Upper lobe of right lung (tissue), 1 donor: ENCODE measurements at regions not wholly inside any gene's neighbourhood (a gene's known extent, or its start where the extent isn't known, plus 50 kb on each side); places are given as distances from the start of the nearest gene placed in this dataset.
A peak's percentile ranks its signal among the peaks of the same experiment; 100 is the strongest.

Experiments used
- ATAC-seq: fragments of 200-7000 bp; cut with Tn5 transposase; one replicate; pipeline ENCODE4 v1.9.1; 2020; ENCODE audit warnings: mild to moderate bottlenecking, moderate library complexity
- DNase-seq: peaks from one replicate; pipeline ENCODE4 v3.0.0-alpha.2; 2020
- H3K27ac ChIP-seq: fragments of 200-600 bp; one replicate; pipeline ENCODE4 v1.8.0; 2022
- H3K27me3 ChIP-seq: fragments of 200-600 bp; one replicate; pipeline ENCODE4 v1.8.0; 2022; ENCODE audit warnings: mild to moderate bottlenecking
- H3K36me3 ChIP-seq: fragments of 200-600 bp; one replicate; pipeline ENCODE4 v1.8.0; 2022
- H3K4me1 ChIP-seq: fragments of 200-600 bp; one replicate; pipeline ENCODE4 v1.8.0; 2022
- H3K4me3 ChIP-seq: fragments of 200-600 bp; one replicate; pipeline ENCODE4 v1.8.0; 2022; ENCODE audit warnings: mild to moderate bottlenecking
- H3K9me3 ChIP-seq: fragments of 200-600 bp; one replicate; pipeline ENCODE4 v1.8.0; 2022
- CTCF ChIP-seq: fragments of 200-600 bp; IDR thresholded peaks from one replicate; pipeline ENCODE4 v1.8.0; 2022; ENCODE audit warnings: antibody characterized with exemption
- intact Hi-C: fragments of 100-400 bp; cut with DNase I; formaldehyde crosslinking; loops from one replicate; pipeline ENCODE4 v1.11.0; 2022
- donor health status: DM: no; HTN: yes; CAD: no; lungs with severe emphysema.

- Histone ChIP-seq H3K36me3 (no peaks in the 10 kb centered on the region), H3K9me3 (no peaks in the 10 kb centered on the region), H3K4me3 (no peak overlapping the region), H3K4me1 (peaks cover 25% of the 10 kb centered on the region), H3K27ac (no peak overlapping the region), H3K27me3 (no peaks in the 10 kb centered on the region)
- TF ChIP-seq CTCF = no peak
- intact Hi-C loops = no loop called here
- no peak for DNase-seq
- ATAC-seq = no peak
These were observed 122.7 kb downstream of the LY86 start for GRCh38 chr6:6711031-6711785.

GRCh38 chr6:6711832-6712448 lies 123.4 kb downstream of the LY86 start:
- peaks cover 25% of the 10 kb centered on the region for H3K4me1 ChIP-seq
- DNase-seq = no peak
- ATAC-seq = peak; percentile 58
- H3K4me3 ChIP-seq = no peak overlapping the region
- no peaks in the 10 kb centered on the region for H3K9me3 ChIP-seq
- H3K36me3 ChIP-seq = no peaks in the 10 kb centered on the region
- no peak for TF ChIP-seq CTCF
- intact Hi-C loops = no loop called here
- no peaks in the 10 kb centered on the region for H3K27me3 ChIP-seq
- H3K27ac ChIP-seq = peak overlapping the region; percentile 65

- DNase-seq = peak; percentile 72
- peak; percentile 82 for ATAC-seq
- no peak overlapping the region for H3K4me3 ChIP-seq
- no peak for TF ChIP-seq CTCF
- peak overlapping the region; percentile 65 for H3K27ac ChIP-seq
- H3K36me3 ChIP-seq = no peaks in the 10 kb centered on the region
- H3K4me1 ChIP-seq = peaks cover 26% of the 10 kb centered on the region
- intact Hi-C loops = no loop called here
- no peaks in the 10 kb centered on the region for H3K27me3 ChIP-seq
- H3K9me3 ChIP-seq = no peaks in the 10 kb centered on the region
These were observed 124.2 kb downstream of the LY86 start for GRCh38 chr6:6712449-6713403.

GRCh38 chr6:6713657-6714056 lies 125.1 kb downstream of the LY86 start:
- no peak for TF ChIP-seq CTCF
- ATAC-seq = no peak

GRCh38 chr6:6714118-6714897 lies 125.8 kb downstream of the LY86 start:
- DNase-seq (no peak), ATAC-seq (no peak)
- TF ChIP-seq CTCF = no peak
- intact Hi-C loops = no loop called here
- Histone ChIP-seq H3K27me3 (no peaks in the 10 kb centered on the region), H3K27ac (no peak overlapping the region), H3K4me3 (no peak overlapping the region), H3K36me3 (no peaks in the 10 kb centered on the region), H3K9me3 (no peaks in the 10 kb centered on the region), H3K4me1 (peaks cover 33% of the 10 kb centered on the region)

More at GRCh38 chr6:6713657-6714056, 125.1 kb downstream of the LY86 start:
- H3K36me3 ChIP-seq = no peaks in the 10 kb centered on the region
- H3K27ac ChIP-seq = peak overlapping the region; percentile 65
- no peaks in the 10 kb centered on the region for H3K27me3 ChIP-seq
- intact Hi-C loops = no loop called here
- no peak for DNase-seq
- H3K4me3 ChIP-seq = no peak overlapping the region
- no peaks in the 10 kb centered on the region for H3K9me3 ChIP-seq
- H3K4me1 ChIP-seq = peaks cover 33% of the 10 kb centered on the region
